Natural killer cell (primary cell): ENCODE measurements at regions not wholly inside any gene's neighbourhood (a gene's known extent, or its start where the extent isn't known, plus 50 kb on each side); places are given as distances from the start of the nearest gene placed in this dataset.

Source experiments
- ATAC-seq, 3 donors: fragments of 150-1000 bp in 2 of 3; fragments of 200-7000 bp in 1 of 3; cut with Tn5 transposase; 1 replicate in 1 of 3; 2 replicates in 2 of 3; pipeline ENCODE4 v1.10.0; 2021; ENCODE audit warnings: mild to moderate bottlenecking in 2 of 3, moderate library complexity in 2 of 3
- DNase-seq, 2 donors: peaks; one replicate each; pipeline versions ENCODE4 v3.0.0 to v3.0.0-alpha.2; 2013 to 2021; ENCODE audit warnings: mixed read lengths in 1 of 2
- H3K27ac ChIP-seq: one replicate; pipeline ENCODE4 v1.5.1; 2013; ENCODE audit warnings: mild to moderate bottlenecking, low read length
- H3K27me3 ChIP-seq: one replicate; pipeline ENCODE4 v1.6.1; 2013; ENCODE audit warnings: low read length; ENCODE audit not compliant: control insufficient read depth, insufficient read depth
- H3K36me3 ChIP-seq: one replicate; pipeline ENCODE4 v1.6.1; 2013; ENCODE audit warnings: low read length; ENCODE audit not compliant: control insufficient read depth, insufficient read depth
- H3K4me1 ChIP-seq: one replicate; pipeline ENCODE4 v1.6.1; 2013; ENCODE audit warnings: low read length; ENCODE audit not compliant: control insufficient read depth, insufficient read depth
- H3K4me3 ChIP-seq: one replicate; pipeline ENCODE4 v1.5.1; 2013; ENCODE audit warnings: low read length
- H3K9me3 ChIP-seq: one replicate; pipeline ENCODE4 v1.6.1; 2013; ENCODE audit warnings: low read length; ENCODE audit not compliant: control insufficient read depth, insufficient read depth
- H3K27ac Mint-ChIP-seq, 2 donors: one replicate each; pipeline ENCODE4 v1.8.0; 2022; ENCODE audit warnings: mild to moderate bottlenecking in 2 of 2, mixed read lengths in 2 of 2, moderate library complexity in 1 of 2
- H3K27me3 Mint-ChIP-seq, 2 donors: one replicate each; pipeline ENCODE4 v1.8.0; 2022; ENCODE audit warnings: low read depth in 2 of 2, mixed read lengths in 2 of 2
- H3K36me3 Mint-ChIP-seq: one replicate; pipeline ENCODE4 v1.8.0; 2022; ENCODE audit warnings: mixed read lengths
- H3K4me1 Mint-ChIP-seq, 2 donors: one replicate each; pipeline ENCODE4 v1.8.0; 2022; ENCODE audit warnings: mixed read lengths in 2 of 2
- H3K4me3 Mint-ChIP-seq: one replicate; pipeline ENCODE4 v1.8.0; 2022; ENCODE audit warnings: mild to moderate bottlenecking, moderate library complexity, mixed read lengths
- H3K9me3 Mint-ChIP-seq, 2 donors: one replicate each; pipeline ENCODE4 v1.8.0; 2022; ENCODE audit warnings: mixed read lengths in 2 of 2
- CTCF ChIP-seq: fragments of 200-600 bp; IDR thresholded peaks from one replicate; pipeline ENCODE4 v1.8.0; 2022; ENCODE audit warnings: antibody characterized with exemption
- WGBS: methylation state at CpG from one replicate; pipeline ENCODE4 v1.1.7; 2013; ENCODE audit warnings: missing lambda C conversion rate; ENCODE audit not compliant: insufficient coverage; 5-methylcytosine and 5-hydroxymethylcytosine counted together
- intact Hi-C: fragments of 100-400 bp; cut with micrococcal nuclease; formaldehyde crosslinking; loops from one replicate; pipeline ENCODE4 v1.14.2; 2022

DNA sequence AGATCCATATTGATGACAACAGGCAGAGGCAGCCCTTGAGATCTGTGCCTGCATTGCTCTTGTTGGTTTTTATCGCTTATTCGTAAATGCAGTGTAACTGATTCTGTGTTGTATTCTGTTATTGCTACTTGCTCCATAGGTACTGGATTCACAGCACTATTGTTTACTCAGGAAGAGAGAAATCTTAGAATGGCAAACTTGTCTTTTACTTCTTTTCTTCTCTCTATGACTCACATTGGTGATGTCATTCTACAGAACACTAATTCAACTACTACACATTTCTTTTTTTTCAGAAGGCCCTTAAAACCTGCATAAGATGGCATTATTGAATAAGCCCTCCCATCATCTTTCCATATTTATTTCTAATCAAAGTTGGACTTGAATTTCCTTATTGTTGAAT, 201.0 kb upstream of the GBE1 start:
- DNase-seq (no peak), ATAC-seq (no peak)
- no peaks in the 10 kb centered on the region for H3K27me3 Mint-ChIP-seq
- no peak for TF ChIP-seq CTCF
- no peaks in the 10 kb centered on the region for H3K4me1 ChIP-seq
- no peak overlapping the region for H3K27ac Mint-ChIP-seq
- no peaks in the 10 kb centered on the region for H3K9me3 ChIP-seq
- H3K4me1 Mint-ChIP-seq: no peaks in the 10 kb centered on the region
- H3K36me3 Mint-ChIP-seq: no peaks in the 10 kb centered on the region
- H3K9me3 Mint-ChIP-seq: peaks cover 3 to 9% of the 10 kb centered on the region in 2 donors
- 96% methylated on average over 2 of the region's 2 CpGs for WGBS
- H3K4me3 Mint-ChIP-seq: no peak overlapping the region
- no peaks in the 10 kb centered on the region for H3K27me3 ChIP-seq
- intact Hi-C loops: no loop called here
- no peak overlapping the region for H3K27ac ChIP-seq
- no peak overlapping the region for H3K4me3 ChIP-seq
- H3K36me3 ChIP-seq: no peaks in the 10 kb centered on the region

- intact Hi-C loops: no loop called here
- 32% methylated on average over 2 of the region's 2 CpGs for WGBS
- Mint-ChIP-seq H3K27ac (no peak overlapping the region), H3K4me3 (no peak overlapping the region), H3K27me3 (no peaks in the 10 kb centered on the region), H3K9me3 (peaks cover 5 to 10% of the 10 kb centered on the region in 2 donors), H3K36me3 (no peaks in the 10 kb centered on the region), H3K4me1 (no peaks in the 10 kb centered on the region)
- H3K27me3 ChIP-seq: no peaks in the 10 kb centered on the region
- no peaks in the 10 kb centered on the region for H3K4me1 ChIP-seq
- TF ChIP-seq CTCF: no peak
- ATAC-seq: no peak
- no peak overlapping the region for H3K4me3 ChIP-seq
- H3K9me3 ChIP-seq: no peaks in the 10 kb centered on the region
- no peak for DNase-seq
- no peak overlapping the region for H3K27ac ChIP-seq
- no peaks in the 10 kb centered on the region for H3K36me3 ChIP-seq
These were observed 197.7 kb upstream of the GBE1 start for GRCh38 chr3:81958972-81959640.

- intact Hi-C loops: no loop called here
- H3K9me3 ChIP-seq: no peaks in the 10 kb centered on the region
- H3K36me3 ChIP-seq: no peaks in the 10 kb centered on the region
- no peak overlapping the region for H3K27ac ChIP-seq
- H3K4me1 Mint-ChIP-seq: no peaks in the 10 kb centered on the region
- H3K4me1 ChIP-seq: no peaks in the 10 kb centered on the region
- no peaks in the 10 kb centered on the region for H3K27me3 Mint-ChIP-seq
- no peak for DNase-seq
- no peak overlapping the region for H3K4me3 ChIP-seq
- no peak for ATAC-seq
- H3K4me3 Mint-ChIP-seq: no peak overlapping the region
- WGBS: 85% methylated on average over 4 of the region's 4 CpGs
- H3K36me3 Mint-ChIP-seq: no peaks in the 10 kb centered on the region
- H3K9me3 Mint-ChIP-seq: peaks cover 4 to 12% of the 10 kb centered on the region in 2 donors
- no peak for TF ChIP-seq CTCF
- no peak overlapping the region for H3K27ac Mint-ChIP-seq
- no peaks in the 10 kb centered on the region for H3K27me3 ChIP-seq
These were observed 194.4 kb upstream of the GBE1 start for GRCh38 chr3:81955878-81956277.

DNA sequence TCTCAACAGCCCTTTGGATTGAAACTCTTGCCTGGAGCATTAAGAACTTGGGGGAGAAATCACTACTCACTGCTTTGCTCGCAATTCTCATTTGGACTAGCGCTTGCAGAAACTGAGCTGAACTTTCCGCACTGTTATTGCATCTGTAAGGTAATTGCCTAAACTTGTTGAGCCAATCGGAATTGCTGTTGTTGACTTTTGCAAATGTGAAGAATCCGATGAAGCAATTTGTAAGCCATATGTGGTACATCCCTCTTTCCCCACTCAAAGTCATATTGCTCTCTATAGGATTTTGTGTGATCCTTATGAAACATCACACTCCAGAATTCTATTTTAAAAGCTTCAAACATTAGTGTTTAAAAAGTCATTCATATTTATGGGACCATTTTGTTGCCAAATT, 191.7 kb upstream of the GBE1 start:
- ATAC-seq (no peak), DNase-seq (no peak)
- Mint-ChIP-seq H3K27ac (no peak overlapping the region), H3K36me3 (no peaks in the 10 kb centered on the region), H3K27me3 (no peaks in the 10 kb centered on the region), H3K9me3 (peaks cover 2 to 7% of the 10 kb centered on the region in 2 donors), H3K4me1 (no peaks in the 10 kb centered on the region), H3K4me3 (no peak overlapping the region)
- Histone ChIP-seq H3K4me3 (no peak overlapping the region), H3K27me3 (no peaks in the 10 kb centered on the region), H3K27ac (no peak overlapping the region), H3K36me3 (no peaks in the 10 kb centered on the region), H3K9me3 (no peaks in the 10 kb centered on the region), H3K4me1 (no peaks in the 10 kb centered on the region)
- TF ChIP-seq CTCF: no peak
- intact Hi-C loops: no loop called here
- WGBS: 94% methylated on average over 5 of the region's 5 CpGs
